Osteocyte (in vitro differentiated cells): ENCODE measurements at regions not wholly inside any gene's neighbourhood (a gene's known extent, or its start where the extent isn't known, plus 50 kb on each side); places are given as distances from the start of the nearest gene placed in this dataset.
A peak's percentile ranks its signal among the peaks of the same experiment; 100 is the strongest.

ENCODE experiments used
- DNase-seq: peaks from one replicate; pipeline ENCODE4 v3.0.0; 2021; ENCODE audit warnings: mixed read lengths; ENCODE audit not compliant: unreplicated experiment; ENCODE audit errors: extremely low spot score
- H3K27ac Mint-ChIP-seq: one replicate; pipeline ENCODE4 v1.8.0; 2021; ENCODE audit warnings: mild to moderate bottlenecking, mixed read lengths; ENCODE audit not compliant: unreplicated experiment
- H3K27me3 Mint-ChIP-seq: one replicate; pipeline ENCODE4 v1.8.0; 2021; ENCODE audit warnings: mixed read lengths; ENCODE audit not compliant: unreplicated experiment
- H3K36me3 Mint-ChIP-seq: one replicate; pipeline ENCODE4 v1.8.0; 2021; ENCODE audit warnings: mixed read lengths; ENCODE audit not compliant: unreplicated experiment
- H3K4me1 Mint-ChIP-seq: one replicate; pipeline ENCODE4 v1.8.0; 2021; ENCODE audit warnings: mixed read lengths; ENCODE audit not compliant: unreplicated experiment
- H3K4me3 Mint-ChIP-seq: one replicate; pipeline ENCODE4 v1.8.0; 2021; ENCODE audit warnings: mild to moderate bottlenecking, moderate library complexity, mixed read lengths; ENCODE audit not compliant: unreplicated experiment
- H3K9me3 Mint-ChIP-seq: one replicate; pipeline ENCODE4 v1.8.0; 2021; ENCODE audit warnings: mixed read lengths; ENCODE audit not compliant: unreplicated experiment
- CTCF ChIP-seq: fragments of 200-600 bp; sonication (generic); IDR thresholded peaks from 2 replicates; pipeline ENCODE4 v1.5.0; 2021; ENCODE audit warnings: antibody characterized with exemption, mild to moderate bottlenecking, moderate library complexity

- peaks cover 17% of the 10 kb centered on the region for H3K9me3 Mint-ChIP-seq
- no peak overlapping the region for H3K4me3 Mint-ChIP-seq
- no peaks in the 10 kb centered on the region for H3K27me3 Mint-ChIP-seq
- DNase-seq: no peak
- peaks cover 23% of the 10 kb centered on the region for H3K4me1 Mint-ChIP-seq
- TF ChIP-seq CTCF: no peak
- H3K36me3 Mint-ChIP-seq: no peaks in the 10 kb centered on the region
- H3K27ac Mint-ChIP-seq: no peak overlapping the region
These were observed 166.6 kb downstream of the DKK2 start for GRCh38 chr4:106869551-106869950.

GRCh38 chr4:106868381-106869035 is 167.6 kb downstream of the DKK2 start:
- Mint-ChIP-seq H3K27ac (peak overlapping the region; percentile 32), H3K36me3 (no peaks in the 10 kb centered on the region), H3K4me3 (no peak overlapping the region), H3K27me3 (no peaks in the 10 kb centered on the region), H3K9me3 (peaks cover 13% of the 10 kb centered on the region), H3K4me1 (peaks cover 33% of the 10 kb centered on the region)
- TF ChIP-seq CTCF: no peak
- DNase-seq: no peak

- no peaks in the 10 kb centered on the region for H3K27me3 Mint-ChIP-seq
- DNase-seq: no peak
- H3K36me3 Mint-ChIP-seq: peaks cover 6% of the 10 kb centered on the region
- H3K4me3 Mint-ChIP-seq: no peak overlapping the region
- H3K27ac Mint-ChIP-seq: peak overlapping the region; percentile 80
- H3K4me1 Mint-ChIP-seq: peaks cover 42% of the 10 kb centered on the region
- TF ChIP-seq CTCF: no peak
- peaks cover 23% of the 10 kb centered on the region for H3K9me3 Mint-ChIP-seq
These were observed 171.9 kb downstream of the DKK2 start for GRCh38 chr4:106864231-106864630.

- no peak overlapping the region for H3K4me3 Mint-ChIP-seq
- DNase-seq: no peak
- H3K4me1 Mint-ChIP-seq: peaks cover 9% of the 10 kb centered on the region
- no peak for TF ChIP-seq CTCF
- H3K27ac Mint-ChIP-seq: peak overlapping the region; percentile 66
- no peaks in the 10 kb centered on the region for H3K36me3 Mint-ChIP-seq
- peaks cover 15% of the 10 kb centered on the region for H3K9me3 Mint-ChIP-seq
- H3K27me3 Mint-ChIP-seq: peaks cover 11% of the 10 kb centered on the region
These were observed 181.4 kb downstream of the DKK2 start for GRCh38 chr4:106854569-106855351.

GRCh38 chr4:106852426-106852825 is 183.7 kb downstream of the DKK2 start:
- H3K36me3 Mint-ChIP-seq: peaks cover 3% of the 10 kb centered on the region
- no peak overlapping the region for H3K27ac Mint-ChIP-seq
- no peak overlapping the region for H3K4me3 Mint-ChIP-seq
- H3K4me1 Mint-ChIP-seq: peaks cover 9% of the 10 kb centered on the region
- H3K9me3 Mint-ChIP-seq: no peaks in the 10 kb centered on the region
- DNase-seq: no peak
- H3K27me3 Mint-ChIP-seq: peaks cover 16% of the 10 kb centered on the region
- no peak for TF ChIP-seq CTCF
